ENCODE measurements at regions not wholly inside any gene's neighbourhood (a gene's known extent, or its start where the extent isn't known, plus 50 kb on each side); places are given as distances from the start of the nearest gene placed in this dataset.

GRCh38 chr5:2888520-2889060 lies 137.1 kb upstream of the IRX2 start:
- TF ChIP-seq CTCF (IDR thresholded peaks at IDR 0.05) (no peak), POLR2A (IDR thresholded peaks at IDR 0.05) (no peak)

All from thyroid gland (tissue), 4 donors.